NCI-H1092 treated with DMSO at 0.1 percent for 48 hours (cell line): ENCODE measurements at regions not wholly inside any gene's neighbourhood (a gene's known extent, or its start where the extent isn't known, plus 50 kb on each side); places are given as distances from the start of the nearest gene placed in this dataset.
"Not testable (repeated sequence)": the region's sequence is repeated elsewhere in the genome, so short reads cannot be mapped to it uniquely, and the experiment has no call there.

Experiments used
- DNase-seq: peaks from one replicate; lab custom pipeline; 2025; lab: John Stamatoyannopoulos, UW

DNA sequence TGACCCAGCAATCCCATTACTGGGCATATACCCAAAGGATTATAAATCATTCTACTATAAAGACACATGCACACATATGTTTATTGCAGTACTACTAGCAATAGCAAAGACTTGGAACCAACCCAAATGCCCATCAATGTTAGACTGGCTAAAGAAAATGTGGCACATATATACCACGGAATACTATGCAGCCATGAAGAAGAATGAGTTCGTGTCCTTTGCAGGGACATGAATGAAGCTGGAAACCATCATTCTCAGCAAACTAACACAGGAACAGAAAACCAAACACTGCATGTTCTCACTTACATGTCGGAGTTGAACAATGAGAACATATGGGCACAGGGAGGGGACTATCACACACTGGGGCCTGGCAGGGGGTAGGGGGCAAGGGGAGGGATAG, 183.0 kb downstream of the HACE1 start:
- not testable (repeated sequence) for DNase-seq

- DNase-seq, result not testable (repeated sequence)
Observed at GRCh38 chr6:104675161-104675560, 184.6 kb downstream of the HACE1 start.

DNA sequence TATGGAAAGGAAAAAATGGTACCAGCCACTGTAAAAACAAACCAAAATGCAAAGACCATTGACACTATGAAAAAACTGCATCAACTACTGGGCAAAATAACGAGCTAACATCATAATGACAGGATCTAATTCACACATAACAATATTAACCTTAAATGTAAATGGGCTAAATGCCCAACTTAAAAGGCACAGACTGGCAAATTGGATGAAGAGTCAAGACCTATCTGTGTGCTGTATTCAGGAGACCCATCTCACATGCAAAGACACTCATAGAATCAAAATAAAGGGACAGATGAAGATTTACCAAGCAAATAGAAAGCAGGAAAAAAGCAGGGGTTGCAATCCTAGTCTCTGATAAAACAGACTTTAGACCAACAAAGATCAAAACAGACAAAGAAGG, 186.6 kb downstream of the HACE1 start:
- DNase-seq, result not testable (repeated sequence)

DNA sequence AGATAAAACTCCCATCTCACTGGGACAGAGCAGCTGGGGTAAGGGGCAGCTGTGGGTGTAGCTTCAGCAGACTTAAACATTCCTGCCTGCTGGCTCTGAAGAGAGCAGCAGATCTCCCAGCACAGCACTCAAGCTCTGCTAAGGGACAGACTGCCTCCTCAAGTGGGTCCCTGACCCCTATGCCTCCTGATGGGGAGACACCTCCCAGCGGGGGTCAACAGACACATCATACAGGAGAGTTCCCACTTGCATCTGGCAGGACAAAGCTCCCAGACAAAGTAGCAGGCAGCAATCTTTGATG, 188.2 kb downstream of the HACE1 start:
- DNase-seq, result not testable (repeated sequence)

DNA sequence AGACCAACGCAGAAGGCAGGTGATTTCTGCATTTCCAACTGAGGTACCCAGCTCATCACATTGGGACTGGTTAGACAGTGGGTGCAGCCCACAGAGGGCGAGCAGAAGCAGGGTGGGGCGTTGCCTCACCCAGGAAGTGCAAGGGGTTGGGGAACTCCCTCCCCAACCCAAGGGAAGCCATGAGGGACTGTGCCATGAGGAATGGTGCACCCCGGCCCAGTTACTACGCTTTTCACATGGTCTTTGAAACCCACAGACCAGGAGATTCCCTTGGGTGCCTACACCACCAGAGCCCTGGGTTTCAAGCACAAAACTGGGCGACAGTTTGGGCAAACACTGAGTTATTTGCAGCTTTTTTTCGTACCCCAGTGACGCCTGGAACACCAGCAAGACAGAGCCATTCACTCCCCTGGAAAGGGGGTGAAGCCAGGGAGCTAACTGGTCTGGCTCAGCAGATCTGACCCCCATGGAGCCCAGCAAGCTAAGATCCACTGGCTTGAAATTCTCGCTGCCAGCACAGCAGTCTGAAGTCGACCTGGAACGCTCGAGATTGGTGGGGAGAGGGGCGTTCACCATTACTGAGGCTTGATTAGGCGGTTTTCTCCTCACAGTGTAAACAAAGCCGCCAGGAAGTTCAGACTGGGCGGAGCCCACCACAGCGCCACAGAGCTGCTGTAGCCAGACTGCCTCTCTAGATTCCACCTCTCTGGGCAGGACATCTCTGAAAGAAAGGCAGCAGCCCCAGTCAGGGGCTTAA, 188.7 kb downstream of the HACE1 start:
- DNase-seq, result not testable (repeated sequence)

GRCh38 chr6:104669483-104669882, 190.2 kb downstream of the HACE1 start:
- no peak for DNase-seq

GRCh38 chr6:104656235-104656634, 203.5 kb downstream of the HACE1 start:
- DNase-seq, result no peak

- no peak for DNase-seq
Observed at GRCh38 chr6:104653781-104654180, 205.9 kb downstream of the HACE1 start.

- DNase-seq, result no peak
Observed at GRCh38 chr6:104648347-104648746, 211.4 kb downstream of the HACE1 start.

GRCh38 chr6:104644848-104645247, 214.9 kb downstream of the HACE1 start:
- no peak for DNase-seq

- no peak for DNase-seq
Observed at GRCh38 chr6:104642871-104643270, 216.8 kb downstream of the HACE1 start.

DNA sequence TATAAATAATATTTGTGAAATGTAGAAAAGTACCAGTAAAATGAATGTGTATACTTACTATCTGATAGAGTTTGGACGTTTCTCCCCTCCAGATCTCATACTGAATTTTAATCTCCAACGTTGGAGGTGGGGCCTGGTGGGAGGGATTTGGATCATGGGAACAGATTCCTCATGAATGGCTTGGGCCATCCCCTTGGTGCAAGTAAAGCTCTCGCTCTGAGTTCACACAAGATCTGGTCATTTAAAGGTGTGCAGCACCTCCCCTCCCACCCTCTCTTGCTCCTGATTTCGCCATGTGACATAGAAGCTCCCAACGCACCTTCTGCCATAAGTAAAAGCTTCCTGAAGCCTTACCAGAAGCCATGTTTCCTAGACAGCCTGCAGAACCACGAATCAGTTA, 219.0 kb downstream of the HACE1 start:
- no peak for DNase-seq

DNA sequence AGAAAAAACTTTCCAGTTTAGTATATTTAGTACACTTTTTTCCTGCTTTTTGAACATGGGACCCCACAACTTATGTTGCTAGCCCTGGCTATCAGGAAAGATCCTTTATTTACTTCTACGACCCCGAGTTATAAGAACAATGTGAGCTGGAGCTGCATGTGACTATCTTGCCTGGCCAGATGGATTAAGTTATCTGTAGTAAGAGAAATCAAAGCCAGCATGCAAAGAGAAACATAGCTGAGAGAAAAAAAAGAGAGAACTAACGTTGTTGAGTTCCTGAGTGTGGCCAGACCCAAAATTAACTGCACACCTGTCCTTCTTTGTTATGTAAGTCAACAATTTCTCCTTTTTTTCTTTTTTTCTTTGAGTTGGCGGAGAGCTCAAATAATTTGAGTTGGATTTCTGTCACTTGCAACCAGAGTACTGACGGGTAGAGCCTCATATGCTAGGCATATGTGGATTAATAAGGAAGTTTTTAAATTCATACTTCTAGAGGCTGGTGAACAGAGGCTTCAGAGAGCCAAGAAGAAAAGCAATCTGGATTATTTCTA, 219.5 kb downstream of the HACE1 start:
- DNase-seq, result no peak

DNA sequence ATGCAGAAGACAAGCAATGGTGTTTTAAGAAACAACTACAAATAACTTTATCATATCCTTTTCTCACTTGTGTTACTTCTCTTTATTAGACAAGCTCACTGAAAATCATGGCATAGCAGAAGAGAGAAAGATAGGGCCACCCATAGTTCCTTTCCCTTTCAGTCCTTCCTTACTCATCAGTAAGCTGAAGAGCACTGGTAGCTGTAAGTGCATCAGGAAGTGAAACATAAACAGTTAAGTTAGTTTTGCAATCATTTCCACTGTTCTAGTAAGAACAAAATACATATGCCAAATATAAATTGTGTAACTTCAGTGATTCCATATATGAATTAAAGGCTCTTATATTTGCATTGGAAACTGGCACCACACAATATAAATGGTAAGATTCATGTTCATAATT, 220.1 kb downstream of the HACE1 start:
- DNase-seq, result no peak

DNA sequence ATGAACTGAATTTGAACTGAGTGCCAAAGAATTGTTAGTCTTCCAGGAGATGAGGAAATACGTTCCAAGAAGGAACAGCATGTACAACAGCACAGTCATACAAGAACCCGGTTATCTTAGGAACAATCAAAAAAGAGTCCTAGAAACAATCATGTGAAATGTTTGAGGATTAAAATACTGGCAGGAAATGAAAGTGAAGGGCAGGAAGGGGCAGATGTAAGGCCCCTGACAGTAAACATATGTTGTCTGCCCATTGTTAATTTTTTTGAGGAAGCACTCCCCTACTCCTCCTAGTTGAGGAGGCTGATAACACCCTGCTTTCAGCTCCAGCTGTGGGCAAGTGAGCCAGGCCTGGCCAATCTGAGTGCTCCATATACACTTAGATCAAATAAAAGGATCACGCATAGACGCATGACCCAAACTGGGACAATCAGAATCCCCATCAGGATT, 220.9 kb downstream of the HACE1 start:
- no peak for DNase-seq

DNA sequence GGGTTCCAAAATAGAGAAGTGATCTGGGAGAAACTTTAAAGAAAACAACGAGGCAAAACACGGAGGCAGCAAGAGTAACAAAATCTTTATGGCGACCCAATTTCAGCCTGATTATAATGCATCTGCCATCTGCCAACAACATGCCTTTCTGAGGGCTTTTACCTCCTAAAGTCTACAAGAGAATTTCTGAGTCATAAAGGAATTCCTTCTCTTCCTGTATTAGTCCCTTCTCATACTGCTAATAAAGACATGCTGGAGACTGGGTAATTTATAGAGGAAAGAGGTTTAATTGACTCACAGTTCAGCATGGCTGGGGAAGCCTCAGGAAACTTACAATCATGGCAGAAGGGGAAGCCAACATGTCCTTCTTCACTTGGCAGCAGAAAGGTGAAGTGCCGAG, 226.6 kb downstream of the HACE1 start:
- DNase-seq, result no peak

- no peak for DNase-seq
Observed at GRCh38 chr6:104632588-104632987, 227.1 kb downstream of the HACE1 start.

DNA sequence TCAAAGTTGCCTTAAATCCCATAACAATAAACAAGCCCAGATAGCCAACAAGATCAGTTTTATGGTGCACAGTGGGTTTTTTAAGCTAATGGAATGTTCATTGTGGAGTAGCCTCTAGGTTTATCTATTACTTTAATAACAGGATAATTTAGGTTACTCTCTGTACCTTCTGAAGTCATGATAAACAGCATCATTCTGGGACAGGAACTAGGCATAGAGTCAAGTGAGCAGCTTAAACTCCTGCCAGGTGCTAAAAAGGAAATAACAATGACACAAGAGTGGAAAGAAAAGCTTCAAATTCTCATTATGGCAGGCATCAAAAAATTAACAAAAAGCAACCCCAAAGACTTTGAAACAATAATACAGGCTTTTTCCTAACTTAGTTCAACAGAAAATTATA, 228.8 kb downstream of the HACE1 start:
- no peak for DNase-seq

DNA sequence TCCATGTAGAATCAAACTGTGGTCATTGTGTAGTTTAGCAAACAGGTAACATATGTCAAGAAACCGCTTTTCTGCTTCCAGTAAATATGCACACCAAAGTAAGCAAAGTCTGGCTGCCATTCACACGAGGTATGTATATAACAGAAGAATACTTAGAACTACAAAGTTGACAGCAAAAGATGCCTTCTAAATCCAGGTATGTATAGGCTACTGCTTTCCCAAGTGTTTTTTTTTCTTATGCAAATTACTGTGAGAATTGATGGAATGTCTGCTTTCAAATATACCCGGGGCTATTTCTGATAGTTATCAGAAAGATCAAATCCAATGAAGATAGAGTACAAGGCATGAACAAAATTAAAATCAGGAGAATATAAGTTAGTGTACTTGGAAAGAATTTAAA, 229.2 kb downstream of the HACE1 start:
- no peak for DNase-seq

DNA sequence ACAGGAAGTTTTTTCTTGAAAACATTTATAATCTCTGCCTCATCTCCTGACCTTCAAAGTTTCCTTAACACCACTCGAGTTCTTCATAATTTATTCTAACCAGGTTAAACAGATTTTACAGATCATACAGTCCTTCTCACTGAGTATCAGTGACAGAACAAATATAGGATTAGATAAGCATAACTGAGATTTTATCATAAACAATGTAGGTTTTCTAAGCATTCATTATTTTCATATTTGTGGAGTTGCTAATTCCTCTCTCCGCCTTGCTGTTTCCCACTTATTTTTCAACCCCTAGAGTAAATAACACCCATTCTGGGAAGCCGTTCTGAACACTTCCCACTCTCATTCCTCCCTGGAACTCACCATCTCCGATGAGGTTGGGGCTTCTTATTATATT, 229.9 kb downstream of the HACE1 start:
- DNase-seq, result no peak

GRCh38 chr6:104625536-104625935, 234.2 kb downstream of the HACE1 start:
- no peak for DNase-seq

DNA sequence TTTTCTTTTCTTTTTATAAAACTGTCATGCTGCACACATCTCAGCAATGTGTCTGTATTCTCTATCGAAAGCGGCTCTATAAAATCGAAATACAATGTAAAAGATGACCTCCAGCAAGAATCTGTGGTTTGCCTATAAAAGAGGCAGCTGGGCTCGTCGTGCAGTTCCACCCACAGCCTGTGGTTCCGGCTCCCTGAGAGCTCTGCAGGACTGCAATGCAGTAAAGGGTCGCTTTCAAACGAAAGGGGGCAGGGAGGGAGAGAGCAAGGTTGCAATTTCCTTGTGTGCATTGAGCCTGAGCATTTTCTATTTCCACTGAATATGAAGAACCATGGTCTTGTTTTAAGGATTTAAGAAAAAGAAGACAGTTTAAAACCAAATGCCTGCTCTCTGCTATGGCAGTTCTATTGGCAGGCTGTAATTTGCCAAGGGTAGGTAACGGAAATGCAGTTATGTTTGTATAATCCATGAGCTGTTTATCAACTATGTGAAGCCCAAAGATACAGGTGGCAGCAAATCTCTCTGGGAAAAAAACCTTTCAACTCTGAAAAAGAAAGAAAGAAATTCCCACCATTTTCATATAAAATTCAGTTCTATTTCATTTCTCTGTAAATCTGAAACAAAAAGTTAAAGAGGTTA, 236.5 kb downstream of the HACE1 start:
- DNase-seq, result no peak

DNA sequence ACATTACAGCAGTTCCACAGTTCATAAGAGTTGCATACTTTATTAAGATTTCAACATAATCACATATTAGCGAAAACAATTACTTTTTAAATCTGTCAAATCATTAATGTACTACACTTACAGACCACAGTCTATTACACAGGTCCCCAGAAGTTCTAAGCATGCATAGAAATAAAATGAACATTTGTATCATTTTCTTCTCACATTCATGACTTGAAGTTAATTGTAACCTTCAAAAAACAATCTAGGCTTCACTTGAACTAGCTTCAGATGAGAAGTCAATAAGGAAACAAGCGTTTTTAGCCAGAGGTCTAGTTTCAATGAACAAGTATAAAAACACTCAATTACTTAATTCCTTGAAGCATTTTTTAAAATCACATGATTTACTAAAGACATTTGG, 238.3 kb downstream of the HACE1 start:
- DNase-seq, result no peak

GRCh38 chr6:104617591-104617990, 242.1 kb downstream of the HACE1 start:
- no peak for DNase-seq
